GM12878 (cell line): ENCODE measurements at regions not wholly inside any gene's neighbourhood (a gene's known extent, or its start where the extent isn't known, plus 50 kb on each side); places are given as distances from the start of the nearest gene placed in this dataset.

ENCODE experiments used
- ATAC-seq: fragments of 200-7000 bp; cut with Tn5 transposase; 3 replicates; pipeline ENCODE4 v1.9.1; 2020; ENCODE audit warnings: mild to moderate bottlenecking, moderate library complexity
- BruUV-seq: library from RNA; stranded (reverse); fragments of 400-500 nt; replicated peaks from 2 replicates; lab custom pipeline; 2021; lab: Mats Ljungman, UMichigan
- CTCF ChIA-PET: fragments of 300-600 bp; sonication (Branson Sonifier 250); formaldehyde crosslinking; extraction: SDS; loops from one replicate; lab custom pipeline; 2021; ENCODE audit warnings: inconsistent platforms; lab: Yijun Ruan, JAX
- POLR2A ChIA-PET: fragments of 350-600 bp; formaldehyde crosslinking; extraction: SDS; loops from one replicate; lab custom pipeline; 2021; ENCODE audit warnings: inconsistent platforms; lab: Charles Lee
- RAD21 ChIA-PET: fragments of 300-600 bp; sonication (Branson Sonifier 250); formaldehyde crosslinking; loops from one replicate; lab custom pipeline; 2023; ENCODE audit warnings: antibody characterized with exemption; ENCODE audit not compliant: unreplicated experiment; lab: Charles Lee
- SMC1A ChIA-PET: fragments of 300-600 bp; sonication (Branson Sonifier 250); formaldehyde crosslinking; loops from one replicate; lab custom pipeline; 2023; ENCODE audit not compliant: unreplicated experiment, uncharacterized antibody; lab: Charles Lee
- DNase-seq: peaks from one replicate; pipeline ENCODE4 v3.0.0-alpha.2; 2011; ENCODE audit warnings: low read depth, low spot score
- FAIRE-seq: peaks from 3 replicates; lab custom pipeline; 2011; peaks lifted over from hg19 to GRCh38; lab: Jason Lieb, UNC
- H2AFZ ChIP-seq: 2 replicates; pipeline ENCODE4 v1.6.0; 2011; ENCODE audit warnings: low read depth, low read length, control low read depth; ENCODE audit not compliant: control insufficient read depth
- H3K27ac ChIP-seq: 2 replicates; pipeline ENCODE4 v1.5.1; 2011; ENCODE audit warnings: control low read depth; ENCODE audit not compliant: control insufficient read depth, insufficient read depth
- H3K27me3 ChIP-seq, 2 experiments: replicated peaks in 1 of 2; 2 replicates each; pipeline versions ENCODE4 v1.6.0 to v1.6.1; 2011; ENCODE audit warnings: low read length in 1 of 2; ENCODE audit not compliant: control insufficient read depth in 2 of 2, insufficient read depth in 2 of 2
- H3K36me3 ChIP-seq, 2 experiments: 2 replicates each; pipeline ENCODE4 v1.5.1; 2011; ENCODE audit warnings: low read length in 1 of 2; ENCODE audit not compliant: control insufficient read depth in 2 of 2, insufficient read depth in 2 of 2
- H3K4me1 ChIP-seq: 2 replicates; pipeline ENCODE4 v1.6.1; 2011; ENCODE audit warnings: mild to moderate bottlenecking, low read length, moderate library complexity, mixed read lengths; ENCODE audit not compliant: control insufficient read depth, insufficient read depth
- H3K4me2 ChIP-seq: 2 replicates; pipeline ENCODE4 v1.6.0; 2011; ENCODE audit warnings: control low read depth; ENCODE audit not compliant: control insufficient read depth, insufficient read depth
- H3K4me3 ChIP-seq: fragments of 200-600 bp; sonication (generic); 2 replicates; pipeline ENCODE4 v1.5.1; 2016
- H3K79me2 ChIP-seq: 2 replicates; pipeline ENCODE4 v1.6.0; 2011; ENCODE audit warnings: low read length; ENCODE audit not compliant: control insufficient read depth, insufficient read depth
- H3K9ac ChIP-seq: 2 replicates; pipeline ENCODE4 v1.8.0; 2011; ENCODE audit warnings: low read length, control low read depth, mixed read lengths; ENCODE audit not compliant: control insufficient read depth, insufficient read depth
- H3K9me3 ChIP-seq: replicated peaks from 3 replicates; pipeline ENCODE4 v1.5.1; 2011; ENCODE audit warnings: mild to moderate bottlenecking, low read length; ENCODE audit not compliant: control insufficient read depth, insufficient read depth
- H4K20me1 ChIP-seq: 2 replicates; pipeline ENCODE4 v1.6.0; 2011; ENCODE audit not compliant: control insufficient read depth, insufficient read depth
- CHD4 ChIP-seq: fragments of 200-600 bp; sonication (generic); IDR thresholded peaks from 2 replicates; pipeline ENCODE4 v1.6.1; 2016; ENCODE audit warnings: mild to moderate bottlenecking
- ETV6 ChIP-seq, 2 experiments: fragments of 450-650 bp in 1 of 2; IDR thresholded peaks in 1 of 2; conservative IDR thresholded peaks in 1 of 2; 2 replicates each; pipeline ENCODE4 v1.6.1; 2014; ENCODE audit warnings: antibody characterized with exemption in 1 of 2, borderline replicate concordance in 1 of 2, low read depth in 1 of 2, mild to moderate bottlenecking in 1 of 2, moderate library complexity in 1 of 2
- IRF5 ChIP-seq: fragments of 450-650 bp; IDR thresholded peaks from 2 replicates; pipeline ENCODE4 v1.6.1; 2017; ENCODE audit warnings: borderline replicate concordance
- RAD51 ChIP-seq: fragments of 450-650 bp; IDR thresholded peaks from 2 replicates; pipeline ENCODE4 v1.6.1; 2016; ENCODE audit warnings: moderate library complexity, mild to moderate bottlenecking, inconsistent platforms
- WGBS: methylation state at CpG from one replicate; pipeline ENCODE4 v1.1.6; 2016; ENCODE audit warnings: low lambda C conversion rate; ENCODE audit not compliant: insufficient replicate concordance, insufficient coverage; ENCODE audit errors: missing lambda C conversion rate; 5-methylcytosine and 5-hydroxymethylcytosine counted together
- in situ Hi-C: fragments of 300-500 bp; cut with MboI; formaldehyde crosslinking; loops from 9 replicates; pipeline ENCODE4 v1.14.3; 2018; ENCODE audit warnings: mixed read lengths
- intact Hi-C: fragments of 100-400 bp; cut with micrococcal nuclease; formaldehyde crosslinking; loops from one replicate; pipeline ENCODE4 v1.14.2; 2022; ENCODE audit not compliant: unreplicated experiment

GRCh38 chr18:67260841-67261240 lies 255.7 kb downstream of the DSEL start:
- in situ Hi-C loops = no loop called here
- TF ChIP-seq IRF5 (no peak), ETV6 (conservative IDR thresholded peaks at IDR 0.05 in 1 of 2, IDR thresholded peaks at IDR 0.05 in 1 of 2; ENCODE audit: borderline replicate concordance in 1 of 2, low read depth in 1 of 2) (no peak)
- ATAC-seq (no peak), DNase-seq (no peak), FAIRE-seq (no peak)
- WGBS = 10% methylated on average over 5 of the region's 5 CpGs
- CTCF ChIA-PET = no interaction called here
- H3K9me3 ChIP-seq = no peaks in the 10 kb centered on the region
- no peak overlapping the region for H2AFZ ChIP-seq
- no TSS peak for BruUV-seq
- no peak overlapping the region for H3K27ac ChIP-seq
- POLR2A ChIA-PET = no interaction called here
- no peaks in the 10 kb centered on the region for H3K4me1 ChIP-seq
- H4K20me1 ChIP-seq = no peaks in the 10 kb centered on the region
- no peaks in the 10 kb centered on the region for H3K27me3 ChIP-seq
- no peaks in the 10 kb centered on the region for H3K36me3 ChIP-seq
- no peak overlapping the region for H3K4me3 ChIP-seq
- no peak overlapping the region for H3K9ac ChIP-seq
- intact Hi-C loops = no loop called here
- SMC1A ChIA-PET = no interaction called here
- RAD21 ChIA-PET = no interaction called here
- H3K79me2 ChIP-seq = no peaks in the 10 kb centered on the region
- no peak overlapping the region for H3K4me2 ChIP-seq

GRCh38 chr18:67250776-67251424 lies 265.6 kb downstream of the DSEL start:
- ChIA-PET RAD21 (no interaction called here), SMC1A (no interaction called here), CTCF (no interaction called here), POLR2A (no interaction called here)
- Histone ChIP-seq H3K4me3 (no peak overlapping the region), H3K27ac (no peak overlapping the region), H3K9ac (no peak overlapping the region), H3K9me3 (no peaks in the 10 kb centered on the region), H3K79me2 (no peaks in the 10 kb centered on the region), H3K4me2 (no peak overlapping the region), H2AFZ (no peak overlapping the region), H4K20me1 (no peaks in the 10 kb centered on the region), H3K36me3 (no peaks in the 10 kb centered on the region), H3K27me3 (no peaks in the 10 kb centered on the region), H3K4me1 (no peaks in the 10 kb centered on the region)
- ATAC-seq = no peak
- intact Hi-C loops (no loop called here), in situ Hi-C loops (no loop called here)
- FAIRE-seq = no peak
- TF ChIP-seq CHD4 (no peak), RAD51 (no peak)
- BruUV-seq = no TSS peak
- no peak for DNase-seq
- 77% methylated on average over 9 of the region's 9 CpGs for WGBS
